ENCODE measurements at regions not wholly inside any gene's neighbourhood (a gene's known extent, or its start where the extent isn't known, plus 50 kb on each side); places are given as distances from the start of the nearest gene placed in this dataset.

DNA sequence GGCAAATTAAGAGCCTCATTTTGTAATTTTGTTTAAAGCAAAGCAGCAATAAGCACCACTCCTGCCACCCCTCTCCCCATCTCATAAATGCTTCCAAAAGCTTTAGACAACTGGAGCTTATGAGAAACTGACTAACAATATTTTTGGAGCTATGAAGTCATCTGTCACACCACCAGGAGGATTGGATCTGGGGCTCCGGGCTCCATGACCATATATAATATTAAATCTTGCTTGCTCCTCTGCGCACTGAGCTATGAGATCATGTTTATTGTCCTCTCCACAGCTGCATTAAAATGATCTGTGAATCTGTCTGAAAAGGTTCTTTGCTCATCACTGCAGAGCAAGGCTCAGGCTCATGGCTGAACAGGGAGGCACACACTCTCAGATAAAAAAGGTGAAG, 323.7 kb downstream of the ZNF621 start:
- intact Hi-C loops (cut with micrococcal nuclease; ENCODE audit: unreplicated experiment), result no loop called here
- ChIA-PET CTCF (ENCODE audit: unreplicated experiment) (no interaction called here), POLR2A (no interaction called here)

GRCh38 chr3:40850861-40851260, 326.1 kb downstream of the ZNF621 start:
- no peak overlapping the region for H3K27ac ChIP-seq (ENCODE audit: low read depth, low read length, poor library complexity, severe bottlenecking)

More for the DNA sequence above, 323.7 kb downstream of the ZNF621 start:
- Histone ChIP-seq H3K9me2 (ENCODE audit: insufficient read depth, low read length) (no peaks in the 10 kb centered on the region), H3K4me2 (ENCODE audit: low read length) (no peak overlapping the region), H3K79me2 (ENCODE audit: insufficient read depth, low read depth, low read length) (no peaks in the 10 kb centered on the region), H3K4me1 (ENCODE audit: insufficient read depth, low read length, poor library complexity, severe bottlenecking) (no peaks in the 10 kb centered on the region), H3K36me3 (ENCODE audit: insufficient read depth, low read length) (no peaks in the 10 kb centered on the region), H2AFZ (ENCODE audit: low read length) (no peak overlapping the region), H3K9me3 (ENCODE audit: low read length) (no peaks in the 10 kb centered on the region), H3K4me3 (ENCODE audit: low read depth, low read length, poor library complexity, severe bottlenecking) (no peak overlapping the region), H4K20me1 (ENCODE audit: insufficient read depth, low read length) (no peaks in the 10 kb centered on the region), H3K27ac (ENCODE audit: low read depth, low read length, poor library complexity, severe bottlenecking) (no peak overlapping the region)
- TF ChIP-seq CTCF (conservative IDR thresholded peaks at IDR 0.05; ENCODE audit: low read length) (no peak), EZH2phosphoT487 (IDR thresholded peaks at IDR 0.05; ENCODE audit: borderline replicate concordance, low read depth, low read length) (no peak)
- no TSS peak for BruUV-seq (replicated peaks)
- DNase-seq (ENCODE audit: low spot score), result no peak

GRCh38 chr3:40851836-40852235, 327.1 kb downstream of the ZNF621 start:
- no peaks in the 10 kb centered on the region for H3K36me3 ChIP-seq (ENCODE audit: insufficient read depth, low read length)
- H3K4me2 ChIP-seq (ENCODE audit: low read length), result no peak overlapping the region
- ChIA-PET POLR2A (interaction anchor here (0.7 kb wide), 1 partner anchor 203 kb away, joined by 3 read pairs; no protein-coding TSS in a partner anchor), CTCF (ENCODE audit: unreplicated experiment) (no interaction called here)
- H4K20me1 ChIP-seq (ENCODE audit: insufficient read depth, low read length), result no peaks in the 10 kb centered on the region
- no peak for TF ChIP-seq EZH2phosphoT487 (IDR thresholded peaks at IDR 0.05; ENCODE audit: borderline replicate concordance, low read depth, low read length)
- no peak for TF ChIP-seq CTCF (conservative IDR thresholded peaks at IDR 0.05; ENCODE audit: low read length)
- DNase-seq (ENCODE audit: low spot score), result no peak
- no peaks in the 10 kb centered on the region for H3K9me3 ChIP-seq (ENCODE audit: low read length)
- H3K27ac ChIP-seq (ENCODE audit: low read depth, low read length, poor library complexity, severe bottlenecking), result no peak overlapping the region
- H3K4me3 ChIP-seq (ENCODE audit: low read depth, low read length, poor library complexity, severe bottlenecking), result no peak overlapping the region
- intact Hi-C loops (cut with micrococcal nuclease; ENCODE audit: unreplicated experiment), result no loop called here
- no peak overlapping the region for H2AFZ ChIP-seq (ENCODE audit: low read length)
- no TSS peak for BruUV-seq (replicated peaks)
- no peaks in the 10 kb centered on the region for H3K9me2 ChIP-seq (ENCODE audit: insufficient read depth, low read length)
- no peaks in the 10 kb centered on the region for H3K4me1 ChIP-seq (ENCODE audit: insufficient read depth, low read length, poor library complexity, severe bottlenecking)
- H3K79me2 ChIP-seq (ENCODE audit: insufficient read depth, low read depth, low read length), result no peaks in the 10 kb centered on the region

More at GRCh38 chr3:40850861-40851260, 326.1 kb downstream of the ZNF621 start:
- CTCF ChIA-PET (ENCODE audit: unreplicated experiment), result no interaction called here
- no peak for TF ChIP-seq EZH2phosphoT487 (IDR thresholded peaks at IDR 0.05; ENCODE audit: borderline replicate concordance, low read depth, low read length)
- TF ChIP-seq CTCF (conservative IDR thresholded peaks at IDR 0.05; ENCODE audit: low read length), result no peak
- BruUV-seq (replicated peaks), result no TSS peak
- POLR2A ChIA-PET, result no interaction called here
- Histone ChIP-seq H3K4me1 (ENCODE audit: insufficient read depth, low read length, poor library complexity, severe bottlenecking) (no peaks in the 10 kb centered on the region), H2AFZ (ENCODE audit: low read length) (no peak overlapping the region), H3K36me3 (ENCODE audit: insufficient read depth, low read length) (no peaks in the 10 kb centered on the region), H3K9me2 (ENCODE audit: insufficient read depth, low read length) (no peaks in the 10 kb centered on the region), H3K79me2 (ENCODE audit: insufficient read depth, low read depth, low read length) (no peaks in the 10 kb centered on the region), H4K20me1 (ENCODE audit: insufficient read depth, low read length) (no peaks in the 10 kb centered on the region), H3K4me3 (ENCODE audit: low read depth, low read length, poor library complexity, severe bottlenecking) (no peak overlapping the region), H3K9me3 (ENCODE audit: low read length) (no peaks in the 10 kb centered on the region), H3K4me2 (ENCODE audit: low read length) (no peak overlapping the region)
- DNase-seq (ENCODE audit: low spot score), result no peak
- intact Hi-C loops (cut with micrococcal nuclease; ENCODE audit: unreplicated experiment), result no loop called here

All from OCI-LY7 (cell line).